ENCODE measurements at regions not wholly inside any gene's neighbourhood (a gene's known extent, or its start where the extent isn't known, plus 50 kb on each side); places are given as distances from the start of the nearest gene placed in this dataset.
"Not testable (repeated sequence)": the region's sequence is repeated elsewhere in the genome, so short reads cannot be mapped to it uniquely, and the experiment has no call there.

GRCh38 chr21:28099001-28099705 is 893.5 kb downstream of the LTN1 start:
- no peak for DNase-seq

DNA sequence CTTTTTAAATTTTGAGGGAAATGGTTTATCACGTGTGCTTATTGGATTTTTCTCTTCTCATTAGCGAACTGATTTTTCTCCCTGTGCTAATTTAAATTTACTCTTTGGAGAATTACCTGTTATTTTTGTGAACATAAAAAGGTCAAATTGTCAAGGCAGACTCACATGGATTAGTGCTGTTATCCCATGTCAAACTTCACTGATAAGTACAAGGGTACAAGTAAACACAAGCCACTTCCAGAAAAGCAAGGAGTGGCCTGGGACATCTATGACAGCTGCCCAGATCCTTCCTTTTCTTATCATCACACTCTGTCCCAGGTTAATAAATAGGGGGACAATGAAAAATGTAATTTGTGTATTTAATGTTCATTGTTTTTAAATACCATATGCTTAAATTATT is 901.2 kb downstream of the LTN1 start:
- no peak for DNase-seq

DNA sequence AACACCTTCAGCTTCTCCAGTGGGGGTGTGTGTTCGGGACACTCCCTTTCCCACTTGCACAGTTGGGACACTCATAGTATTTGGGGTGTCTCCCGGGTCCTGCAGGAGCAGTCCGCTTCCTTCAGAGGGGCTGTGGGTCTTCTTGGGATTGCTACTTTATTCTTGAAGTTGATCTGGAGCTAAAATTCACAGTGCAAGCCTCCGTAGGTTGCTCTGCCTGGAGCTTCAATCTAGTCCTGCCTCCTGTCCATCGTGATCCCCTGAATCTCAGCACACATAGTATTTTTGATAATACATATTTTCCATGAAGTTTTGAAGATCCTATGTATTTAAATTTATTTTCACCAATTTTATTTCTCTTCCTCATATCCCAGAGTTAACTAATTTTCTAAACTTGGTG is 902.1 kb downstream of the LTN1 start:
- DNase-seq = no peak

DNA sequence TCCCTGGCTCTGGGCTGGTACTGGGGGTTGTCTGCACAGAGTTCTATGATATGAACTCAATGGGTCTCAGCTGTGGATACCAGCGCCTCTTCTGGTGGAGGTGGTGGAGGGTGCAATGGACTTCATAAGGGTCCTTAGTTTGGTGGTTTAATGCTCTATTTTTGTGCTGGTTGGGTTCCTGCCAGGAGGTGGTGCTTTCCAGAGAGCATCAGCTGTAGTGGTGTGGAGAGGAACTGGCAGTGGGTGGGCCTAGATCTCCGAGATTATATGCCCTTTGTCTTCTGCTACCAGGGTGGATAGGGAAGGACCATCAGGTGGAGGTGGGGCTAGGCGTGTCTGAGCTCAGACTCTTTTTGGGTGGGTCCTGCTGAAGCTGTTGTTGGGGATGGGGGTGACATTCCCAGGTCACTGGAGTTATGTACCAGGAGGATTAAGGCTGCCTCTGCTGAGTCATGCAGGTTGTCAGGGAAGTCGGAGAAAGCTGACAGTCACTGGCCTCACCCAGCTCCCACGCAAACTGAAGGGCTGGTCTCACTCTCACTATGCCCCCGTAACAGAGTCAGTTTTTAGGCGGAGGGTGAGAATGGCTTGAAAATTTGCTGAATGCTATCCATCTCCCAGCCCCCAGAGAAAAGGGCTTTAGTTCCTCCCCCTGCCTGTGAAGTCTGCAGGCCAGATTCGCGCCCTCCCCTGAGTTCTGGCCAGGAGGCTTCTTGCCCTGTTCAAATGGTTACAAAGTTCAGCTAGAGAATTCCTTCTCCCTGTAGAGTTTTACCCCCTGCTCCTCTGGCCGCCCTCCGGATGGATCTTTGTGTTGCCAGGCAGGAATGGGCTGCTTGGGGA is 902.9 kb downstream of the LTN1 start:
- no peak for DNase-seq

GRCh38 chr21:28086861-28087581 is 905.7 kb downstream of the LTN1 start:
- no peak for DNase-seq

- no peak for DNase-seq
Observed at GRCh38 chr21:28084951-28085350, 907.7 kb downstream of the LTN1 start.

DNA sequence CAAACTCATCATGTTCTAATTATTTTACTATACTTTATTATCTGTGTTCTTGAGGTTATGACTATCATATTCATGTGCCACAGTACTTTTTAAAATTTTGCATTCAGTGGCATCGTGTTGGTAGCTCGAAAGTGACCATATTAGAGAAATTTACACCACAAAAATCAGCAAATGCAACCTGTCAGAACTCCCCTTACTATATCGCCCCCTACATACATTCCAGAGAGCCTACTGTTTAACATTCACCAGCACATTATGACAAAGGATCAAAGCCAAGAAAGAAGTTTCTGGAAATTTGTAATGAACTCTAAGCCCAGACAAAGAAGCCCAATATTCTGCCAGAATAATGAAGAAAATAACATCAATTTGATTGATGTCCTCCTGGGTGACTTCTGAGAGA is 909.3 kb downstream of the LTN1 start:
- no peak for DNase-seq

GRCh38 chr21:28078126-28078525 is 914.6 kb downstream of the LTN1 start:
- DNase-seq = no peak

DNA sequence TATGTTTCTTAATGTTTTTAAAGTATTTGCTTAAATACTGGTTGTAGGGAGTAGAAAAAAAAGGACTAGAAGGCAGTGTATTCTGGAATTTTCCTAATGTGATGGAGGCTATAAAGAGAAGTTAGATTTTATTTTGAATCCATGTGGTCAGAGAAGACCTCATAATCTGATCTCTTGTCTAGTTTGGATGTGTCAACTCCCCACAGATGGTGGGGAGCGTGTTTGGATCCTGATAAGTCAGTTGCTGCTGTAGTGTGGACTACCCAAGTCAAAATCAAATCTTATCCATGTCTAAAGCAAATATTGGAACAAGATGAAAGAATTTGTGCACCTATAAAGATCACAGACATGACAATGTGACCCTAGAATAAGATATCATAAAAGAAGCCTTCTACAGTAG is 918.0 kb downstream of the LTN1 start:
- no peak for DNase-seq

DNA sequence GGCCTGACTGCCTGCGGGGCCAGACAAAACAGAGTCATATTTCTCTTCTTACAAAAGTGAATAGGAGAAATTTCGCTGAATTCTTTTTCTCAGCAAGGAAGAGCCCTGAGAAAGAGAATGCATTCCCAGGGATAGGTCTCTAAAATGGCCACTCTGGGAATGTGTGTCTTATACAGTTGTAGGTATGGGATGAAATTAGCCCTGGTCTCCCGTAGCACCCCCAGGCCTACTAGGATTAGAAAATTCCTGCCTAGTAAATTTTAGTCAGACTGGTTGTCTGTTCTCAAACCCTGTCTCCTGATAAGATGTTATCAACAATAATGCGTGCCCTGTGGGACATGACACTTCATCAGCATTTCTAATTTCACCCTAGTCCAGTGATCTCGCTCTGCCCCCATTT is 920.1 kb downstream of the LTN1 start:
- no peak for DNase-seq

GRCh38 chr21:28069450-28069923 is 923.2 kb downstream of the LTN1 start:
- no peak for DNase-seq

DNA sequence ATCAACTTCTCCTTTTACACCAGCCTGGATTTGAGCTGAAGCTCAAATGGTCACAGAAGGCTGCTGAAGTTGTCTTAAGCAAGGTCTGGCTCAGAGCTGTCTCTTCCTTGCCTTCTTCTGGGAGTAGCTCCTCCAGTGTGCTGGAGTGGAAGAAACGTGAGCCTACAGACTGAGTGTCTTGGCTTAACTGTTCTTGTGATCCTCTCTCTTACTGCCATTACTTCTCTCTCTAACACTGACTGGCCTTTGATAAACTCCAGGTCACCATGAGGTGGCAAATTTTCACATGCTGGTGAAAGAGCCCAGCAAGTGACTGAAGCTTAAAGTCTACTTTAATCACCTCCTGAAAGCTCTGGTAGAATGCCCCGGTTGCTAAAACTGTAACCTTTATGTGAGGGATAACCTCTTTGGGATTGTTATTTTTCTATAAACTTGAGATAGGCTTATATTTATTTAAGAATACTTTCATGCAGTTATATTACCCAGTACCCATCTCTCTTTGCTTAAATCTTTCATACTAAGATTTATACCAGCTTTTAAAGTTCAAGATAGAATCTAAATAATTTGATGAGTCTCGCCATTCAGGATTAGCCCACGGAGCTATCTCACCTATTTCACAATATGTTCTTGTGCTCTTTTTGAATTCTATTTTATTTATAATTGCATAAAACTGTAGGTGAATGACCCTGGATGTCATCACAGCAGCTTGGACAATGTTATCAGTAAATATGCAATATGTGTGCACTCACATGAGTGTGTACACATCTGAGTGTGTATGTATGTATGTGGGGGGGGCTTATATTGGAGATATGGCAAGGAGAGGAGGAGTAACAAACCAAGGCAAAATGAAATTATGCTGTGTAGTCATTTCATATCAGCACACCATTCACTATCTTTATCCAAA is 924.0 kb downstream of the LTN1 start:
- no peak for DNase-seq

DNA sequence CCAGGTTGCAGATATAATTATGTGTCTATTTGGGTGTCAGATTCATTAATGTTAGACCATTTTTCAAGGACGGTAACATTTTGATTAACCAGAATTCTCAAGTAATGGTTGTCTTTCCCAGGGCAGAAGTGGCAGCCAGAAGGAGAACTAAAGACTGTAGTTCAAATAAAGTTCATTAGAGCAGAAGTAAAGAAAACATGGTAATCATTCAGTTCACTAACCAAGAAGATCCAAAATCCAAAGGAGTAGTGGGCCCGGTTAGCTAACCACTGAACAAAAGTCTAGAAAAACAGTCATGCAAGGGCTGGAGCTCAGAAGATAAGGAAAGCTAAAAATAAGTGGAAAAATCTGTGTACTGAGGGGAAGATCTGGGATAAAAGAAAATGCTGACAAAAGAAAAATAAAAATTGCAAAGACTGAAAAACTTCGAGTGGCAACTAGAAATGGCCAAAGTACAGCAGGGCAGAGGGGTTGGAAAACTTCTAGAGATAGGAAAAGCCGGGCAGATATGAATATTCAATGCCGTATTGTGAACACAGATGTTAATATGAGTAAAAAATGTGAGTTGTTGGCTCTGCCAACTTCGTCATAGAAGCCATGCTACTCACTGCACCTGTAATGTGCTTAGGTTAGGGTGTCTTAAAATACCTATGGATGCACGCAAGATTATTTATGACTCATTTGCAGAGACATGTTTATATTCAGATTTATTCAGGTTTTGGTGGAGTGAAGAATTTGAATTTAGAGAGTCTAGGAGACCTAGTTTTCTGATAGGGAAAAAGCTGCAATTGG is 925.9 kb downstream of the LTN1 start:
- no peak for DNase-seq

DNA sequence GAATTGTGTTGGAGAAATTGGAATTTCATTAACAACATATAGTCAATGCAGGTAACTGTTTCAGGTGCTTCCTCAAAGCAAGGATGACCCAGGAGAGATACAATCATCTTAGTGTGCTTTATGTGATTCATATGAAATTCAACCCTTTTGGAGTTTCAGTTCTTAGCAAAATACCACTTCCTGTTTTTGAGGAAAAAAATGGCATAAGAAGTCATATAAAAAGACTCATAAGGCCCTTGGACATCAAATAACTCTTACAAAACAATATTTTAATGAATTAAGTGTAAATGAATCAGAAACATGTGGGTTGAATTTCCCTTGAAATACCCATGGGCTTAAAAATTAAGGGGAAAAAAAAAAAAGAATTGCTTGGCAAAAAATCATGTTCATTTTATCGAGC is 926.6 kb downstream of the LTN1 start:
- DNase-seq = no peak

DNA sequence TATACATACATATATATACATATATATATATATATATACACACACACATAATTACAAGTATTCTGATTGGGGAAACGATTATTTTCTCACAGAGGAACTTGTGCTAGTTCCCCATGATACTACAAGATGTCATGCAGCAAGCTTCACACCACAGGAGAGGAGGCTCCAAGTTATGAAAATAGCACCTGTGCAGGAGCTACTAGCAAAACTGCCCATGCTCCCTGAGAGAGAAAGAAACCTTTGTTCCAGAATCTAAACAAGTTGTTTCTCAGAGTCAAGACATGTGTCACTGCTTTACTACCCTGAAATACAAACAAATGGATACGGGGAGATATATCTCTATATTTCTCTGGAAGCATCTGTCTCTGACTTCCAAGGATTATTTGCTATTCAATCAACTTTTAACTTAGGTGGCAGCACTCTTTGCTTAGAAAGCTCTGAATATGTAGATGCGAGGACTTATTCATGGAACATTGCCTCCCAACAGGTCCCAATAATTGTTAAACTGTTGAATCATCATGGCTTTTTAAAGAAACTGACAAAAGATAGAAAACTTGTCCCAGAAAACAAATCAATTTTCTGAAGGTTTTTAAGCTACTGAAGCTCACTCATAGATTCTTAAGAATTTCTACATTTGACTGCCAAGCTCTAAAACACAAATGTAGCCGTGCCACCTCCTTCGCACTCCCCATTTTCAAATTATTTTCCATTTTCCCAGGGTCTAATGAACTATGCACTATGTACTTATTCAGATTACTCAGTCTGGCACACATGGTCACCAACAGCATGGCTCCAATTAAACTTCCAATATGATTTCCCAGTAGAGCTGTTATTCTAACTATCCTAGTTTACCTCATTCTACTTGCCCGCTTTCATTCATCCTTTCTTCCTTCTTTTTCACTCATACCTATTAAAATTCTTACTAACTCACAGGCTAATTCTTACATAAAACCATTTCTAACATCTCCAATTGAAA is 929.1 kb downstream of the LTN1 start:
- no peak for DNase-seq

GRCh38 chr21:28052956-28053355 is 939.7 kb downstream of the LTN1 start:
- DNase-seq = not testable (repeated sequence)

DNA sequence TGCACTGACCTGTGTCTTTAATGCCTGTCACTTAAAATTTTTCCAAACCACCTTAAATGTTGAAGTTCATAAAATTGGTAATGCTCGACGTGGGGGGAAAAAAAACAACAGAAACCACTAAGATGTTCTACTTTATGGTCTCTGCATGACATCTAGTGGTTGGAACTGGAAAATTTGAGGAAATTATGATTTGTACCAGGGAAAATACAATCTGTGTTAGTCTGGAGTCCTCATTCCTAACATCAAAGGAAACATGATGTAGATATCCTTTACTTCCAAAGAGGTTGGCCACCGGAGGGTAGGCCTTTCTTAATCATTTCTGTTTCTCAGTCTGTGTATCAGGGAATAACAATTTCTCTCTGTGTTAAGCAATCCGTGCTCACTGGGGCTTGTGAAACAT is 941.0 kb downstream of the LTN1 start:
- not testable (repeated sequence) for DNase-seq

GRCh38 chr21:28035692-28036091 is 957.0 kb downstream of the LTN1 start:
- not testable (repeated sequence) for DNase-seq

GRCh38 chr21:28034916-28035315 is 957.8 kb downstream of the LTN1 start:
- DNase-seq = not testable (repeated sequence)

- not testable (repeated sequence) for DNase-seq
Observed at GRCh38 chr21:28034334-28034733, 958.3 kb downstream of the LTN1 start.

Measured in NK-92 treated with Interleukin-12 subunit alpha and Interleukin-12 subunit beta, amount 100 ng/mL, for 24 hours (cell line).